PC-3 (cell line): ENCODE measurements at regions not wholly inside any gene's neighbourhood (a gene's known extent, or its start where the extent isn't known, plus 50 kb on each side); places are given as distances from the start of the nearest gene placed in this dataset.

Experiments
- ATAC-seq: fragments of 200-7000 bp; cut with Tn5 transposase; 2 replicates; pipeline ENCODE4 v1.9.1; 2020; ENCODE audit warnings: mild to moderate bottlenecking, moderate library complexity
- BruUV-seq: library from RNA; stranded (reverse); fragments of 400-500 nt; replicated peaks from 2 replicates; lab custom pipeline; 2021; lab: Mats Ljungman, UMichigan
- CTCF ChIA-PET: fragments of 300-600 bp; sonication (Branson Sonifier 250); formaldehyde crosslinking; loops from one replicate; lab custom pipeline; 2022; ENCODE audit warnings: antibody characterized with exemption; lab: Charles Lee
- POLR2A ChIA-PET: fragments of 300-600 bp; sonication (Branson Sonifier 250); formaldehyde crosslinking; loops from one replicate; lab custom pipeline; 2022; ENCODE audit warnings: antibody characterized with exemption; ENCODE audit not compliant: unreplicated experiment; lab: Charles Lee
- DNase-seq: peaks from one replicate; pipeline ENCODE4 v3.0.0-alpha.2; 2015
- H2AFZ ChIP-seq: fragments of 300-600 bp; sonication (generic); 2 replicates; pipeline ENCODE4 v1.6.0; 2016; ENCODE audit warnings: antibody characterized with exemption, low read length
- H3F3A ChIP-seq: fragments of 300-600 bp; sonication (generic); one replicate; pipeline ENCODE4 v1.6.0; 2017; ENCODE audit warnings: antibody characterized with exemption, low read length, control low read depth, mild to moderate bottlenecking; ENCODE audit not compliant: unreplicated experiment
- H3K27ac ChIP-seq: fragments of 300-600 bp; sonication (generic); 2 replicates; pipeline ENCODE4 v1.5.1; 2016; ENCODE audit warnings: mild to moderate bottlenecking, low read length
- H3K27me3 ChIP-seq: fragments of 300-600 bp; sonication (generic); 2 replicates; pipeline ENCODE4 v1.6.1; 2016; ENCODE audit warnings: low read length, mixed read lengths
- H3K36me3 ChIP-seq: fragments of 300-600 bp; sonication (generic); 2 replicates; pipeline ENCODE4 v1.6.1; 2016; ENCODE audit warnings: low read depth, mixed run types, low read length, mixed read lengths
- H3K4me1 ChIP-seq: fragments of 300-600 bp; sonication (generic); 2 replicates; pipeline ENCODE4 v1.5.1; 2016; ENCODE audit warnings: low read length; ENCODE audit not compliant: insufficient read depth
- H3K4me2 ChIP-seq: fragments of 300-600 bp; sonication (generic); 2 replicates; pipeline ENCODE4 v1.6.0; 2016; ENCODE audit warnings: low read length
- H3K4me3 ChIP-seq: fragments of 300-600 bp; sonication (generic); 2 replicates; pipeline ENCODE4 v1.5.1; 2016; ENCODE audit warnings: mild to moderate bottlenecking, low read length, mixed read lengths
- H3K79me2 ChIP-seq: fragments of 300-600 bp; sonication (generic); 2 replicates; pipeline ENCODE4 v1.6.1; 2017; ENCODE audit warnings: low read length, mixed read lengths
- H3K9ac ChIP-seq: fragments of 300-600 bp; sonication (generic); 2 replicates; pipeline ENCODE4 v1.6.0; 2016; ENCODE audit warnings: mild to moderate bottlenecking, low read length
- H3K9me2 ChIP-seq: fragments of 300-600 bp; sonication (generic); replicated peaks from 2 replicates; pipeline ENCODE4 v1.6.1; 2016; ENCODE audit warnings: mixed run types, low read length, mixed read lengths
- H3K9me3 ChIP-seq: fragments of 300-600 bp; sonication (generic); 2 replicates; pipeline ENCODE4 v1.6.1; 2016; ENCODE audit warnings: low read length, mixed read lengths
- H4K20me1 ChIP-seq: fragments of 300-600 bp; sonication (generic); 2 replicates; pipeline ENCODE4 v1.6.1; 2016; ENCODE audit warnings: low read length, mixed read lengths
- CTCF ChIP-seq: fragments of 300-600 bp; sonication (generic); conservative IDR thresholded peaks from 2 replicates; pipeline ENCODE4 v1.5.1; 2017; ENCODE audit warnings: antibody characterized with exemption, low read depth, mild to moderate bottlenecking, low read length
- EZH2 ChIP-seq: fragments of 300-600 bp; sonication (generic); IDR thresholded peaks from one replicate; pipeline ENCODE4 v1.6.1; 2017; ENCODE audit warnings: antibody characterized with exemption, mild to moderate bottlenecking, low read length; ENCODE audit not compliant: unreplicated experiment
- EZH2phosphoT487 ChIP-seq: fragments of 300-600 bp; sonication (generic); IDR thresholded peaks from 2 replicates; pipeline ENCODE4 v1.6.1; 2018; ENCODE audit warnings: mild to moderate bottlenecking, antibody characterized with exemption, low read length, borderline replicate concordance
- intact Hi-C: fragments of 100-400 bp; cut with micrococcal nuclease; formaldehyde crosslinking; loops from 2 replicates; pipeline ENCODE4 v1.9.0; 2023

- Histone ChIP-seq H3K4me1 (no peaks in the 10 kb centered on the region), H3K9me3 (no peaks in the 10 kb centered on the region), H3F3A (no peaks in the 10 kb centered on the region), H4K20me1 (no peaks in the 10 kb centered on the region), H3K27me3 (0 out of 2 replicates have a peak, but pooled peaks cover 4% of the 10 kb centered on the region), H2AFZ (no peak overlapping the region), H3K9ac (no peak overlapping the region), H3K79me2 (no peaks in the 10 kb centered on the region), H3K4me3 (no peak overlapping the region), H3K27ac (no peak overlapping the region), H3K36me3 (no peaks in the 10 kb centered on the region), H3K9me2 (no peaks in the 10 kb centered on the region), H3K4me2 (no peak overlapping the region)
- ChIA-PET POLR2A (no interaction called here), CTCF (interaction anchor here (1.2 kb wide), 1 partner anchor 21 kb away, joined by 3 read pairs; no protein-coding TSS in a partner anchor)
- DNase-seq: no peak
- no TSS peak for BruUV-seq
- TF ChIP-seq CTCF: no peak
- no peak for TF ChIP-seq EZH2
- TF ChIP-seq EZH2phosphoT487: no peak
- intact Hi-C loops: loop anchor here (5.0 kb wide), 2 partner anchors 107 to 222 kb away; no protein-coding TSS in a partner anchor
- no peak for ATAC-seq
Measured at GRCh38 chr10:53434413-53434812, 661.8 kb upstream of the MBL2 start.

GRCh38 chr10:53432035-53432434 lies 659.5 kb upstream of the MBL2 start:
- Histone ChIP-seq H3K9me3 (no peaks in the 10 kb centered on the region), H3K27ac (no peak overlapping the region), H3K9ac (no peak overlapping the region), H3K4me1 (no peaks in the 10 kb centered on the region), H3K36me3 (no peaks in the 10 kb centered on the region), H2AFZ (no peak overlapping the region), H4K20me1 (no peaks in the 10 kb centered on the region), H3K4me3 (no peak overlapping the region), H3K27me3 (0 out of 2 replicates have a peak, but pooled peaks cover 4% of the 10 kb centered on the region), H3K9me2 (no peaks in the 10 kb centered on the region), H3F3A (no peaks in the 10 kb centered on the region), H3K79me2 (no peaks in the 10 kb centered on the region), H3K4me2 (no peak overlapping the region)
- DNase-seq (no peak), ATAC-seq (no peak)
- ChIA-PET POLR2A (no interaction called here), CTCF (no interaction called here)
- BruUV-seq: no TSS peak
- TF ChIP-seq CTCF (no peak), EZH2 (no peak), EZH2phosphoT487 (no peak)
- intact Hi-C loops: loop anchor here (5.0 kb wide), 2 partner anchors 105 to 220 kb away; no protein-coding TSS in a partner anchor

GRCh38 chr10:53430974-53431373 lies 658.4 kb upstream of the MBL2 start:
- ATAC-seq: no peak
- H3K9me3 ChIP-seq: no peaks in the 10 kb centered on the region
- CTCF ChIA-PET: interaction anchor here (0.6 kb wide), 3 partner anchors 115 to 613 kb away, joined by 5 to 8 read pairs (median 5); no protein-coding TSS in a partner anchor
- no peaks in the 10 kb centered on the region for H3F3A ChIP-seq
- H3K4me2 ChIP-seq: no peak overlapping the region
- intact Hi-C loops: loop anchor here (5.0 kb wide), 2 partner anchors 104 to 219 kb away; no protein-coding TSS in a partner anchor
- no peak overlapping the region for H3K27ac ChIP-seq
- no peak overlapping the region for H3K9ac ChIP-seq
- no peaks in the 10 kb centered on the region for H3K9me2 ChIP-seq
- H2AFZ ChIP-seq: no peak overlapping the region
- H3K4me1 ChIP-seq: no peaks in the 10 kb centered on the region
- 0 out of 2 replicates have a peak, but pooled peaks cover 4% of the 10 kb centered on the region for H3K27me3 ChIP-seq
- no TSS peak for BruUV-seq
- POLR2A ChIA-PET: interaction anchor here (0.6 kb wide), 2 partner anchors 251 to 929 kb away, joined by 3 to 6 read pairs; no protein-coding TSS in a partner anchor
- no peaks in the 10 kb centered on the region for H3K79me2 ChIP-seq
- no peaks in the 10 kb centered on the region for H4K20me1 ChIP-seq
- H3K36me3 ChIP-seq: no peaks in the 10 kb centered on the region
- H3K4me3 ChIP-seq: no peak overlapping the region
- DNase-seq: no peak
- TF ChIP-seq EZH2 (no peak), CTCF (no peak)
